Endodermal cell (in vitro differentiated cells): ENCODE measurements at regions not wholly inside any gene's neighbourhood (a gene's known extent, or its start where the extent isn't known, plus 50 kb on each side); places are given as distances from the start of the nearest gene placed in this dataset.

ENCODE experiments used
- DNase-seq: peaks from one replicate; pipeline ENCODE4 v3.0.0-alpha.2; 2017
- H3K27ac ChIP-seq: 2 replicates; pipeline ENCODE4 v1.5.1; 2013; ENCODE audit warnings: mild to moderate bottlenecking, low read depth, low read length, moderate library complexity
- H3K27me3 ChIP-seq: 2 replicates; pipeline ENCODE4 v1.6.1; 2013; ENCODE audit warnings: mild to moderate bottlenecking, low read length, moderate library complexity; ENCODE audit not compliant: insufficient read depth, control insufficient read depth, poor library complexity, severe bottlenecking
- H3K36me3 ChIP-seq: 2 replicates; pipeline ENCODE4 v1.7.0; 2013; ENCODE audit warnings: mild to moderate bottlenecking, low read length, moderate library complexity; ENCODE audit not compliant: control insufficient read depth, insufficient read depth
- H3K4me1 ChIP-seq: one replicate; pipeline ENCODE4 v1.7.0; 2013; ENCODE audit warnings: low read length; ENCODE audit not compliant: control insufficient read depth, insufficient read depth
- H3K4me3 ChIP-seq: 2 replicates; pipeline ENCODE4 v1.5.1; 2013; ENCODE audit warnings: mild to moderate bottlenecking, low read length, moderate library complexity
- H3K9ac ChIP-seq: 2 replicates; pipeline ENCODE4 v1.6.1; 2013; ENCODE audit warnings: mild to moderate bottlenecking, low read length, moderate library complexity; ENCODE audit not compliant: poor library complexity, severe bottlenecking; ENCODE audit errors: extremely low read depth
- H3K9me3 ChIP-seq: 2 replicates; pipeline ENCODE4 v1.6.1; 2013; ENCODE audit warnings: mild to moderate bottlenecking, low read length, moderate library complexity; ENCODE audit not compliant: control insufficient read depth
- H3K27ac Mint-ChIP-seq: 2 replicates; pipeline ENCODE4 v1.8.0; 2020; ENCODE audit warnings: mixed read lengths
- H3K27me3 Mint-ChIP-seq: 2 replicates; pipeline ENCODE4 v1.8.0; 2021; ENCODE audit warnings: mild to moderate bottlenecking, mixed read lengths; ENCODE audit not compliant: insufficient read depth
- H3K36me3 Mint-ChIP-seq: 2 replicates; pipeline ENCODE4 v1.8.0; 2020; ENCODE audit warnings: low read depth, mixed read lengths
- H3K4me1 Mint-ChIP-seq: 2 replicates; pipeline ENCODE4 v1.8.0; 2020; ENCODE audit warnings: mixed read lengths
- H3K4me3 Mint-ChIP-seq: 2 replicates; pipeline ENCODE4 v1.8.0; 2020; ENCODE audit warnings: mild to moderate bottlenecking, moderate library complexity, mixed read lengths
- H3K9me3 Mint-ChIP-seq: 2 replicates; pipeline ENCODE4 v1.8.0; 2020; ENCODE audit warnings: mild to moderate bottlenecking, mixed read lengths
- WGBS, 2 experiments: methylation state at CpG; one replicate each; pipeline versions ENCODE4 v1.1.5 to v1.1.7; 2013; ENCODE audit warnings: missing lambda C conversion rate in 2 of 2, mixed read lengths in 1 of 2; ENCODE audit not compliant: insufficient coverage in 1 of 2, insufficient read length in 1 of 2; 5-methylcytosine and 5-hydroxymethylcytosine counted together
- TF ChIP-seq, protein P1 (sequence below): fragments of 200-600 bp; sonication (generic); conservative IDR thresholded peaks from 2 replicates; pipeline ENCODE4 v1.5.0; 2021; ENCODE audit warnings: antibody characterized with exemption, mild to moderate bottlenecking

DNA sequence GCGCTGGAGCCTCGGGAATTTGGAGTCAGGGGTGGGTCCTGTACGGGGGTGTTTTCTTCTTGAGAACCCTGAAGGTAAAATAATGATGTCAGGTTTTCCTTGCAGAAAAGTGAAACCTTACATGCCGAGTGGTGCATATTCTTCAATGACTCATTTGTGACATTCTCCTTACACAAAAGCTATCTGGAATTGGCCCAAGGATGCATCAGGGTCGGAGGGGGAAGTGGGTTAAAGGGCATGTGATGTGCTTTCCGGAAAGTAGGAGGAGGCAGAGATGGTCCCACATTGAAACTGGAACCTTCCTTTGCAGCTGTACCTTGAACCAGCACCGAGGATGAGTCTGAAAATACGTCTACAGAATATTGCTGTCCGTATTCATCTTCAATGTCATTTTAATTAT, 411.2 kb upstream of the IRX4 start:
- TF ChIP-seq, protein P1, sequence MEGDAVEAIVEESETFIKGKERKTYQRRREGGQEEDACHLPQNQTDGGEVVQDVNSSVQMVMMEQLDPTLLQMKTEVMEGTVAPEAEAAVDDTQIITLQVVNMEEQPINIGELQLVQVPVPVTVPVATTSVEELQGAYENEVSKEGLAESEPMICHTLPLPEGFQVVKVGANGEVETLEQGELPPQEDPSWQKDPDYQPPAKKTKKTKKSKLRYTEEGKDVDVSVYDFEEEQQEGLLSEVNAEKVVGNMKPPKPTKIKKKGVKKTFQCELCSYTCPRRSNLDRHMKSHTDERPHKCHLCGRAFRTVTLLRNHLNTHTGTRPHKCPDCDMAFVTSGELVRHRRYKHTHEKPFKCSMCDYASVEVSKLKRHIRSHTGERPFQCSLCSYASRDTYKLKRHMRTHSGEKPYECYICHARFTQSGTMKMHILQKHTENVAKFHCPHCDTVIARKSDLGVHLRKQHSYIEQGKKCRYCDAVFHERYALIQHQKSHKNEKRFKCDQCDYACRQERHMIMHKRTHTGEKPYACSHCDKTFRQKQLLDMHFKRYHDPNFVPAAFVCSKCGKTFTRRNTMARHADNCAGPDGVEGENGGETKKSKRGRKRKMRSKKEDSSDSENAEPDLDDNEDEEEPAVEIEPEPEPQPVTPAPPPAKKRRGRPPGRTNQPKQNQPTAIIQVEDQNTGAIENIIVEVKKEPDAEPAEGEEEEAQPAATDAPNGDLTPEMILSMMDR = no peak
- no peaks in the 10 kb centered on the region for H3K27me3 Mint-ChIP-seq
- no peaks in the 10 kb centered on the region for H3K36me3 Mint-ChIP-seq
- DNase-seq = peak; percentile 7
- H3K9me3 ChIP-seq = no peaks in the 10 kb centered on the region
- H3K4me3 Mint-ChIP-seq = no peak overlapping the region
- no peak overlapping the region for H3K27ac ChIP-seq
- no peaks in the 10 kb centered on the region for H3K9me3 Mint-ChIP-seq
- no peaks in the 10 kb centered on the region for H3K27me3 ChIP-seq
- no peak overlapping the region for H3K4me3 ChIP-seq
- no peaks in the 10 kb centered on the region for H3K36me3 ChIP-seq
- H3K27ac Mint-ChIP-seq = no peak overlapping the region
- H3K9ac ChIP-seq = no peak overlapping the region
- peaks cover 2% of the 10 kb centered on the region for H3K4me1 Mint-ChIP-seq
- WGBS, 2 experiments = 90 to 96% methylated on average over 5 to 9 of the region's 9 CpGs
- no peaks in the 10 kb centered on the region for H3K4me1 ChIP-seq

DNA sequence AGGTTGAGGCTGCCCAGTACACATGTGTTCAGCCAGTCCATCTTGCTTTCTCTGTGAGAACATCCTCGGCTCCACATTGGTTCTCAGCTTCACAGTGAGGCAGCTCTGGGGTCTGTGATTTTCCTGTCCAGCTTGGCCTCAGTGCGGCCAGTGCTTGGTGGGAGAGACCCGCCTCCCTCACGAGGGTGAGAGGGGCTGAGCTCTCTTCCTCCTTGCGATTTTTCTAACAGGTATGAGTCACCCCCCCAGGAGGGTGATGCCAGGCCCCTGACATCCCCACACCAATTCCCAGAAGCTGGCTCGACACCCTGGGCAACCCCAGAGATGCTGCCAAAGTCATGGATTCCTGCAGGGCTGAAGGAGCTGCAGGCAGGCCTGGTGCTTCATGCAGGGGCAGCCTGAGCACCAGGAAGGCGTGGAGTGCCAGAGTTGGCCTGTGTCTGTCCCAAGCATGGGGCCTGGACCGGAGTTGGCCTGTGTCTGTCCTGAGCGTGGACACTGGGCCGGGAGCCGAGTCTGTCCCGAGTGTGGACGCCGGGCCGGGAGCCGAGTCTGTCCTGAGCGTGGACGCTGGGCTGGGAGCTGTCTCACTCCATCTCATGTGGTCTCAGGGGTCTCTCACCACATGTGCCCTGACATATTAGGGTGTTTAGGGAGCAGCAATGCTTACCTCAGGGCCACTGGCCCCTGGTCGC, 408.6 kb upstream of the IRX4 start:
- Histone ChIP-seq H3K4me3 (no peak overlapping the region), H3K9me3 (no peaks in the 10 kb centered on the region), H3K4me1 (no peaks in the 10 kb centered on the region), H3K27me3 (no peaks in the 10 kb centered on the region), H3K27ac (no peak overlapping the region), H3K36me3 (no peaks in the 10 kb centered on the region), H3K9ac (no peak overlapping the region)
- no peak for DNase-seq
- TF ChIP-seq, protein P1 = no peak
- Mint-ChIP-seq H3K36me3 (no peaks in the 10 kb centered on the region), H3K4me3 (no peak overlapping the region), H3K9me3 (no peaks in the 10 kb centered on the region), H3K4me1 (no peaks in the 10 kb centered on the region), H3K27ac (no peak overlapping the region), H3K27me3 (no peaks in the 10 kb centered on the region)
- 93 to 96% methylated on average over 14 to 19 of the region's 19 CpGs for WGBS, 2 experiments

DNA sequence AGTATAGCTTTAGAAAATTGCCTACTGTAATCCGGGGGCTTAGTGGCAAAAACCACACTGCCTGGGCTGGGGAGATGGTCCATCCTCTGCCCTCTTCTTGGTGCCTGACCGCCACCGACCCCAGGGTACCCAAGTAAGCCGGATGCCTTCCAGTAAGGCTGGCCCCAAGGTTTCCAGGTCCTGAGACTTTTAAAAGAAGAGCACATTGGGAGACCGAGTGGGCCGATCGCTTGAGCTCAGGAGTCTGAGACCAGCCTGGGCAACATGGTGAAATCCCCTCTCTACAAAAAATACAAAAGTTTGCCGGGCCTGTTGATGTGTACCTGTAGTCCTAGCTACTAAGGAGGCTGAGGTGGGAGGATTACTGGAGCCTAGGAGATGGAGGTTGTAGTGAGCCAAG, 406.7 kb upstream of the IRX4 start:
- Mint-ChIP-seq H3K27ac (no peak overlapping the region), H3K36me3 (no peaks in the 10 kb centered on the region), H3K4me1 (peaks cover 1% of the 10 kb centered on the region), H3K4me3 (no peak overlapping the region), H3K27me3 (no peaks in the 10 kb centered on the region), H3K9me3 (no peaks in the 10 kb centered on the region)
- H3K9me3 ChIP-seq = no peaks in the 10 kb centered on the region
- no peak for DNase-seq
- no peak overlapping the region for H3K27ac ChIP-seq
- no peaks in the 10 kb centered on the region for H3K4me1 ChIP-seq
- 92% methylated on average over 5 to 8 of the region's 8 CpGs for WGBS, 2 experiments
- H3K27me3 ChIP-seq = no peaks in the 10 kb centered on the region
- H3K9ac ChIP-seq = no peak overlapping the region
- no peak overlapping the region for H3K4me3 ChIP-seq
- TF ChIP-seq, protein P1 = no peak
- no peaks in the 10 kb centered on the region for H3K36me3 ChIP-seq
